Left renal pelvis (tissue), 4 donors: ENCODE measurements at regions not wholly inside any gene's neighbourhood (a gene's known extent, or its start where the extent isn't known, plus 50 kb on each side); places are given as distances from the start of the nearest gene placed in this dataset.

Source experiments
- DNase-seq, 4 donors: peaks; one replicate each; pipeline ENCODE4 v3.0.0-alpha.2; 2013; ENCODE audit warnings: low read depth in 4 of 4, low spot score in 3 of 4

- DNase-seq, result no peak
Observed at GRCh38 chr12:132426349-132427173, 63.4 kb upstream of the FBRSL1 start.

- DNase-seq, result no peak
Observed at GRCh38 chr12:132424811-132425210, 65.1 kb upstream of the FBRSL1 start.

GRCh38 chr12:132423820-132424645 is 65.9 kb upstream of the FBRSL1 start:
- peak in 2 of 4 donors; percentile 64 to 73 for DNase-seq

GRCh38 chr12:132423251-132423819 is 66.6 kb upstream of the FBRSL1 start:
- no peak for DNase-seq

GRCh38 chr12:132422381-132423043 is 67.4 kb upstream of the FBRSL1 start:
- DNase-seq, result no peak

- no peak for DNase-seq
Observed at GRCh38 chr12:132422040-132422380, 67.9 kb upstream of the FBRSL1 start.

- no peak for DNase-seq
Observed at GRCh38 chr12:132419631-132420246, 70.2 kb upstream of the FBRSL1 start.

GRCh38 chr12:132418393-132418925 is 71.5 kb upstream of the FBRSL1 start:
- DNase-seq, result no peak

- DNase-seq, result no peak
Observed at GRCh38 chr12:132417741-132418140, 72.2 kb upstream of the FBRSL1 start.

- no peak for DNase-seq
Observed at GRCh38 chr12:132416827-132417226, 73.1 kb upstream of the FBRSL1 start.

- DNase-seq, result no peak
Observed at GRCh38 chr12:132416121-132416673, 73.8 kb upstream of the FBRSL1 start.

- no peak for DNase-seq
Observed at GRCh38 chr12:132415327-132416120, 74.4 kb upstream of the FBRSL1 start.

GRCh38 chr12:132414634-132415326 is 75.2 kb upstream of the FBRSL1 start:
- peak in 1 of 4 donors; percentile 73 for DNase-seq

- DNase-seq, result no peak
Observed at GRCh38 chr12:132413931-132414588, 75.9 kb upstream of the FBRSL1 start.

GRCh38 chr12:132411457-132411856 is 78.5 kb upstream of the FBRSL1 start:
- no peak for DNase-seq

GRCh38 chr12:132410849-132411248 is 79.1 kb upstream of the FBRSL1 start:
- no peak for DNase-seq

GRCh38 chr12:132410296-132410625 is 79.7 kb upstream of the FBRSL1 start:
- no peak for DNase-seq
